Mucosa of rectum (tissue), 2 donors: ENCODE measurements at regions not wholly inside any gene's neighbourhood (a gene's known extent, or its start where the extent isn't known, plus 50 kb on each side); places are given as distances from the start of the nearest gene placed in this dataset.

Experiments used
- H3K27ac ChIP-seq, 2 donors: one replicate each; pipeline ENCODE4 v1.7.0; 2013; ENCODE audit warnings: inconsistent platforms in 2 of 2, low read depth in 2 of 2, low read length in 2 of 2
- H3K27me3 ChIP-seq, 2 donors: one replicate each; pipeline ENCODE4 v1.7.0; 2013; ENCODE audit warnings: low read length in 2 of 2; ENCODE audit not compliant: control insufficient read depth in 2 of 2, insufficient read depth in 2 of 2
- H3K36me3 ChIP-seq, 2 donors: one replicate each; pipeline ENCODE4 v1.7.0; 2013; ENCODE audit warnings: low read length in 2 of 2; ENCODE audit not compliant: control insufficient read depth in 2 of 2, insufficient read depth in 2 of 2
- H3K4me1 ChIP-seq, 2 donors: one replicate each; pipeline ENCODE4 v1.7.0; 2013; ENCODE audit warnings: low read length in 2 of 2, mild to moderate bottlenecking in 1 of 2; ENCODE audit not compliant: control insufficient read depth in 2 of 2, insufficient read depth in 2 of 2
- H3K4me3 ChIP-seq, 2 donors: one replicate each; pipeline ENCODE4 v1.7.0; 2013; ENCODE audit warnings: low read length in 2 of 2
- H3K9ac ChIP-seq, 2 donors: one replicate each; pipeline ENCODE4 v1.7.0; 2013; ENCODE audit warnings: low read length in 2 of 2, low read depth in 1 of 2, mild to moderate bottlenecking in 1 of 2
- H3K9me3 ChIP-seq, 2 donors: one replicate each; pipeline ENCODE4 v1.7.0; 2013; ENCODE audit warnings: low read length in 2 of 2; ENCODE audit not compliant: control insufficient read depth in 2 of 2
- donor health status: healthy.
- donor health status: Normal muscosa, but diverticular disease.

DNA sequence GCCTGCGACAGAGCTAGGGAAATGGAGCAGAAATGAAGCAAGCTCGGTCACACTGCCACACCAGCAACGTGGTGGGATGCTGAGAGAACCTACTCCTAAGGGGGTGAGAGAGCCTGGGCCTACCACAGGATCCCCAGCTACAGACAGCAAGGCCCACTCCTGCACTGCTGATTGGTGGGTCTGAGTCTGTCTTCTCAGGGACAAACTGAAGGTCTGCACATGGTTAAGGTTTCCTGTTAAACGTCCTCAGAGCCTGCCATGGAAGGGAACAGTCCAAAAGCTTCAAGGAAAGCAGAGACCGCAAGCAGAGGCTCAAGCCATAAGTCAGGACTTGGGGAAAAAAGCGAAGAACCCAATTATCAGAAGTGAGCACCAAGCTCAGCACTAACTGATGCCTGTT lies 53.5 kb upstream of the MED4 start:
- H3K27me3 ChIP-seq, result no peaks in the 10 kb centered on the region
- H3K9ac ChIP-seq, result no peak overlapping the region
- H3K4me3 ChIP-seq, result no peak overlapping the region
- peaks cover 0 to 2% of the 10 kb centered on the region in 2 donors for H3K4me1 ChIP-seq
- H3K36me3 ChIP-seq, result no peaks in the 10 kb centered on the region
- H3K27ac ChIP-seq, result no peak overlapping the region
- H3K9me3 ChIP-seq, result no peaks in the 10 kb centered on the region

DNA sequence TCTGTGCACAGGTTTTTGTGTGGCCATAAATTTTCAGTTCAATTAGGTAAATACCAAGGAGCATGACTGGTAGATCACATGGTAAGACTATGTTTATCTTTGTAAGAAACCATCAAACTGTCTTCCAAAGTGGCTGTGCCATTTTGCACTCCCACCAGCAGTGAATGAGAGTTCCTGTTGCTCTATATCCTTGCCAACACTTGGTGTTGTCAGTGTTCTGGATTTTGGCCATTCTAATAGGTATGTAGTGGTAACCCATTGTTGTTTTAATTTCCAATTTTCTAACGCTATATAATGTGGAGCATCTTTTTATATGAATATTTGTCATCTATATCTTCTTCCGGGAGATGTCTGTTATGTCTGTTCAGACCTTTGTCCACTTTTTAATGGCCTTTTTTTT lies 51.7 kb upstream of the MED4 start:
- Histone ChIP-seq H3K4me1 (peaks cover 0 to 2% of the 10 kb centered on the region in 2 donors), H3K27me3 (no peaks in the 10 kb centered on the region), H3K9ac (no peak overlapping the region), H3K4me3 (no peak overlapping the region), H3K36me3 (no peaks in the 10 kb centered on the region), H3K27ac (no peak overlapping the region), H3K9me3 (no peaks in the 10 kb centered on the region)

DNA sequence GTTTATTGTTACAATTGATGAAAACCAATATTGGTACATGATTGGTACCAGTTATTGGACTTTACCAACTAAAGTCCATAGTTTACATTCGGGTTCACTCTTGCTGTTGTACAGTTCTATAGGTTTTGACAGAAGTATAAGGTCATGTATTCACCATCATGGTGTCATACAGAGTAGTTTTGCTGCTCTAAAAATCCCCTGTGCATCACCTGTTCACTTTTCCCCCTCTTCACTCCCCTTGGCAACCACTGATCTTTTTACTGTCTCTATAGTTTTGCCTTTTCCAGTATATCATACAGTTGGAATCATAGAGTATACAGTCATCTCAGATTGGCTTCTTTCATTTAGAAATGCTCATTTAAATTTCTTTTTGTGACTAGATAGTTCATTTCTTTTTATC lies 51.2 kb upstream of the MED4 start:
- Histone ChIP-seq H3K27me3 (no peaks in the 10 kb centered on the region), H3K27ac (no peak overlapping the region), H3K36me3 (no peaks in the 10 kb centered on the region), H3K9me3 (no peaks in the 10 kb centered on the region), H3K4me1 (peaks cover 0 to 2% of the 10 kb centered on the region in 2 donors), H3K9ac (no peak overlapping the region), H3K4me3 (no peak overlapping the region)
